Ovary (tissue), 7 donors: ENCODE measurements at regions not wholly inside any gene's neighbourhood (a gene's known extent, or its start where the extent isn't known, plus 50 kb on each side); places are given as distances from the start of the nearest gene placed in this dataset.

Experiments used
- DNase-seq, 5 donors: peaks; one replicate each; pipeline ENCODE4 v3.0.0-alpha.2; 2019 to 2020
- H3K27ac ChIP-seq, 2 donors: fragments of 200-600 bp; one replicate each; pipeline versions ENCODE4 v1.5.1 to v1.8.0; 2019 to 2022
- H3K27me3 ChIP-seq: fragments of 200-600 bp; one replicate; pipeline ENCODE4 v1.8.0; 2022
- H3K36me3 ChIP-seq: fragments of 200-600 bp; sonication (generic); one replicate; pipeline ENCODE4 v1.5.1; 2019
- H3K4me1 ChIP-seq: one replicate; pipeline ENCODE4 v1.8.1; 2013; ENCODE audit warnings: mild to moderate bottlenecking, moderate library complexity; ENCODE audit not compliant: insufficient read depth
- H3K4me3 ChIP-seq: fragments of 200-600 bp; sonication (generic); one replicate; pipeline ENCODE4 v1.5.1; 2017
- H3K9me3 ChIP-seq, 2 donors: fragments of 200-600 bp in 1 of 2; sonication (generic) in 1 of 2; one replicate each; pipeline versions ENCODE4 v1.5.1 to v1.8.1; 2013 to 2019; ENCODE audit warnings: mild to moderate bottlenecking in 1 of 2, moderate library complexity in 1 of 2
- EP300 ChIP-seq: sonication (generic); formaldehyde crosslinking; IDR thresholded peaks from one replicate; pipeline ENCODE4 v1.6.1; 2017; ENCODE audit warnings: antibody characterized with exemption
- POLR2A ChIP-seq: fragments of 450-650 bp; IDR thresholded peaks from one replicate; pipeline ENCODE4 v1.6.1; 2017; ENCODE audit warnings: antibody characterized with exemption, mild to moderate bottlenecking, moderate library complexity
- WGBS, 3 donors: extraction: QIAGEN DNeasy Blood & Tissue Kit in 1 of 3; methylation state at CpG; one replicate each; pipeline versions ENCODE4 v1.1.5 to v1.1.7; 2013 to 2017; 5-methylcytosine and 5-hydroxymethylcytosine counted together
- intact Hi-C, 4 donors: fragments of 100-400 bp; cut with DNase I; formaldehyde crosslinking; loops; one replicate each; pipeline versions ENCODE4 v1.11.0 to v1.15.1; 2022 to 2023
- TF ChIP-seq, protein P1 (sequence below), 3 donors: fragments of 450-650 bp in 2 of 3; fragments of 200-600 bp in 1 of 3; IDR thresholded peaks; one replicate each; pipeline versions ENCODE4 v1.5.1 to v1.8.0; 2016 to 2022; ENCODE audit warnings: antibody characterized with exemption in 3 of 3, mild to moderate bottlenecking in 1 of 3
- donor health status: DM: no; HTN: no; CAD: no; lungs with moderate emphysema.
- donor health status: DM: no; HTN: no; CAD: no.
- donor health status: Bipolar disorder and iron deficiency.
- donor health status: DM: no; HTN: no; CAD: no.
- donor health status: DM: yes; HTN: yes; CAD: no.

DNA sequence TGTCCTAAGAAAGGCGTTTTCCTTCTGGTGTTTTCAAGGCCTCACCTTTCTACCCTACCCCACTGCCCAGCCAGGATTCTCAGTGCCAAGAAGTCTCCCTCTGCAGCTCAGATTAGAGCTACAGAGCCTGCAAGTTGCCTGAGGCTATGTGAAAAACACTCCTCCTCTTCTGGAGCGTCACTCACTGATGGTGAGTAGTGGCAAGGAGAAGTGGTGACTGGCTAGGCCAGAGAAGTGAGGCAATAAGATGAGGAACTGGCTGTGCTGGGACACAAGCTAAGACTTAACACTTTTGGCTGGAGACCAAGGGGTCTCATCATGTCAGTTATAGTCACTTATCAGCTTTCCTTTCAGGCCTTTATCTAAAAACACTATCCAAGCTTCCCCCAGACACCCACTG lies 86.7 kb upstream of the PRKAR2B start:
- Histone ChIP-seq H3K27ac (no peak overlapping the region), H3K36me3 (no peaks in the 10 kb centered on the region), H3K4me1 (peaks cover under 1% of the 10 kb centered on the region), H3K4me3 (no peak overlapping the region), H3K27me3 (no peaks in the 10 kb centered on the region), H3K9me3 (no peaks in the 10 kb centered on the region)
- DNase-seq = no peak
- no peak for TF ChIP-seq POLR2A
- TF ChIP-seq, protein P1, sequence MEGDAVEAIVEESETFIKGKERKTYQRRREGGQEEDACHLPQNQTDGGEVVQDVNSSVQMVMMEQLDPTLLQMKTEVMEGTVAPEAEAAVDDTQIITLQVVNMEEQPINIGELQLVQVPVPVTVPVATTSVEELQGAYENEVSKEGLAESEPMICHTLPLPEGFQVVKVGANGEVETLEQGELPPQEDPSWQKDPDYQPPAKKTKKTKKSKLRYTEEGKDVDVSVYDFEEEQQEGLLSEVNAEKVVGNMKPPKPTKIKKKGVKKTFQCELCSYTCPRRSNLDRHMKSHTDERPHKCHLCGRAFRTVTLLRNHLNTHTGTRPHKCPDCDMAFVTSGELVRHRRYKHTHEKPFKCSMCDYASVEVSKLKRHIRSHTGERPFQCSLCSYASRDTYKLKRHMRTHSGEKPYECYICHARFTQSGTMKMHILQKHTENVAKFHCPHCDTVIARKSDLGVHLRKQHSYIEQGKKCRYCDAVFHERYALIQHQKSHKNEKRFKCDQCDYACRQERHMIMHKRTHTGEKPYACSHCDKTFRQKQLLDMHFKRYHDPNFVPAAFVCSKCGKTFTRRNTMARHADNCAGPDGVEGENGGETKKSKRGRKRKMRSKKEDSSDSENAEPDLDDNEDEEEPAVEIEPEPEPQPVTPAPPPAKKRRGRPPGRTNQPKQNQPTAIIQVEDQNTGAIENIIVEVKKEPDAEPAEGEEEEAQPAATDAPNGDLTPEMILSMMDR (IDR thresholded peaks at IDR 0.05) = no peak
- intact Hi-C loops = loop anchor here in 1 of 4 donors (5.0 kb wide), 1 partner anchor 190 kb away; no protein-coding TSS in a partner anchor
- WGBS, 3 donors = 93 to 95% (median 95%) methylated on average over 2 of the region's 2 CpGs

DNA sequence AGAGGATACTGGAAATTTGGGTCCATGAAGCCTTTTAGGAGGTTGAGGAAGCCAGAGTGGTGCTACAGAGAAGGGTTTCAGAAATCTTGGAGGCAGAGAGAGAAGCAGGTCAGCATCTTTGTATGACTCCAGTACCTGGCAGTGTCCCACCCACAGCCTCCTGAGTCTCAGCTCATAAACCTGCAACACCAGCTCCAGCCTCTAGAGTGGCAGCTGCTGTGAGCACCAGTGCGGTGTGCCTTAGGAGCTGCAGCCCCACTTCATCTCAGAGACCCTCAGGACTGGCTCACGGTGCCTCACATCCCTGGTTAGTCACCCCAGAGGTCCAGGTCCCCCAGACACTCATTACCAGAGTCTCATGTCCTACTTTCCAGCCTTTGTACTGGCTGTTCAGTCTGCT lies 84.8 kb upstream of the PRKAR2B start:
- WGBS, 3 donors = 78 to 90% (median 82%) methylated on average over 2 of the region's 2 CpGs
- intact Hi-C loops = loop anchor here in 1 of 4 donors (5.0 kb wide), 1 partner anchor 188 kb away; no protein-coding TSS in a partner anchor
- Histone ChIP-seq H3K27ac (no peak overlapping the region), H3K36me3 (no peaks in the 10 kb centered on the region), H3K4me3 (no peak overlapping the region), H3K27me3 (no peaks in the 10 kb centered on the region), H3K4me1 (no peaks in the 10 kb centered on the region), H3K9me3 (no peaks in the 10 kb centered on the region)
- TF ChIP-seq POLR2A = no peak
- TF ChIP-seq, protein P1 (IDR thresholded peaks at IDR 0.05) = no peak
- no peak for TF ChIP-seq EP300
- DNase-seq = no peak

DNA sequence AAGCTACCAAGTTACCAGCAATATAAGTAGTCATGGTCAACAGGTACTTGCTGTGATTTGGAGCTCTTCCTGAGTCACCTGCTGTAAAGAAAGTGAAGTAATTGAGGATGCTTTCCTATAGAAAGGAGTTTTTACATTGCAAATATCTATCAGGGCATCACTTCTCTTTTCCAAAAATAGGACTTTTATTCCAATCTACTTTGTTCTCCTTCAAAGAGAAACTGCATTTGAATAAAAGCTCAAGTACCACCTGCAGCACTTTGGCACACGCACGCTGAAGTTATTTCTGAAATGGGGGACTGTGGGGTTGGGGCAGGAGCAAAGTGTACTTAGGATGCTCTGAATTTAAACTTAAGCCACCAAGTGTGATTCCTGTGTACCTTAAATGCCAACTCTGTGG lies 81.8 kb upstream of the PRKAR2B start:
- no peaks in the 10 kb centered on the region for H3K9me3 ChIP-seq
- TF ChIP-seq, protein P1 (IDR thresholded peaks at IDR 0.05) = no peak
- no peak for TF ChIP-seq EP300
- TF ChIP-seq POLR2A = no peak
- H3K27me3 ChIP-seq = no peaks in the 10 kb centered on the region
- WGBS, 3 donors = 92 to 97% (median 96%) methylated on average over 2 of the region's 2 CpGs
- no peaks in the 10 kb centered on the region for H3K4me1 ChIP-seq
- H3K36me3 ChIP-seq = no peaks in the 10 kb centered on the region
- no peak for DNase-seq
- no peak overlapping the region for H3K4me3 ChIP-seq
- intact Hi-C loops = no loop called here
- no peak overlapping the region for H3K27ac ChIP-seq

DNA sequence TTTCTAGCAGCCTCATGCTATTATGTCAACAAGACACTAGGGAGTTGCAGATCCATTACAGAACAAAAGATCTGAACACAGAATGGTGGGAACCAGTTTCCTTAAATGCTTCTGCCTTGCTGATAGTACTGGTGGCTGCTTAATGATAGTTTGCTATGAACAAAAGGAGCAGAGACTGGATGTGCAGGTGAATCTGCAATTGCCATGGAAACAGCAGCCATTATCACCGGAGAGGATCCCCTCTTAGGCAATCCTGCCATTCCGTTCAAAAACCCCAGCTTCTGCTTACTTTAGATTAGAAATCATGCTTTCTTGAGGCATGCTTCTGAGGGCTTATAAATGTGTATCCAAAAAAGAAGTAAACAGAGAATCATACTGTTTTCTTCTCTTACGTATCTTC lies 80.0 kb upstream of the PRKAR2B start:
- no peak overlapping the region for H3K4me3 ChIP-seq
- TF ChIP-seq, protein P1 (IDR thresholded peaks at IDR 0.05) = no peak
- TF ChIP-seq POLR2A (no peak), EP300 (no peak)
- no peaks in the 10 kb centered on the region for H3K4me1 ChIP-seq
- H3K27me3 ChIP-seq = no peaks in the 10 kb centered on the region
- H3K27ac ChIP-seq = no peak overlapping the region
- H3K36me3 ChIP-seq = no peaks in the 10 kb centered on the region
- no peaks in the 10 kb centered on the region for H3K9me3 ChIP-seq
- 7 to 11% (median 11%) methylated on average over 3 of the region's 3 CpGs for WGBS, 3 donors
- intact Hi-C loops = no loop called here
- no peak for DNase-seq
